ENCODE measurements at regions not wholly inside any gene's neighbourhood (a gene's known extent, or its start where the extent isn't known, plus 50 kb on each side); places are given as distances from the start of the nearest gene placed in this dataset.
"Not testable (repeated sequence)": the region's sequence is repeated elsewhere in the genome, so short reads cannot be mapped to it uniquely, and the experiment has no call there.

DNA sequence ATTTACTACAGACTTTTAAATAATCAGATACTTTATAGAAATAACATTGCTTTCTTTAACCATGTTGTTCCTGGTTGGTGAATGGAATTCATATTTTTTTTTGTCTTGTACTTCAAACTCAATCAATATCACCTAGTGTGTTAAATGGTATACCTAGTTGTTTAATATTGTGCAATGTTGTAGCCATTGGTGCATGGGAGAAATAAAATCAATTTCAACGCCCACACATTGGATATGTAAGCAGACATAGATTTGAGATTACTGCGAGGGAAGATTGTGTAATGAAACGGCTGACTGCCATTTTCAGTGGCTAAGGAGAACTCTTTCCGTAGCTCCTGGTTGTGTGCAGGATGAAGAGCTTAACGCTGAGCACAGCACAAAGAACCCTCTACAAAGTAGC is 626.1 kb downstream of the TMEM182 start:
- no peak for DNase-seq (ENCODE audit: extremely low spot score)
- no peak overlapping the region for H3K27ac ChIP-seq (ENCODE audit: low read depth)
- no peaks in the 10 kb centered on the region for H3K4me1 ChIP-seq (ENCODE audit: insufficient read depth)
- no peak overlapping the region for H3K4me3 ChIP-seq (ENCODE audit: low read depth, low read length)
- no peaks in the 10 kb centered on the region for H3K36me3 ChIP-seq (ENCODE audit: insufficient read depth)
- 88% methylated on average over 5 of the region's 5 CpGs for WGBS

- no peaks in the 10 kb centered on the region for H3K36me3 ChIP-seq (ENCODE audit: insufficient read depth)
- H3K4me1 ChIP-seq (ENCODE audit: insufficient read depth) = no peaks in the 10 kb centered on the region
- H3K27ac ChIP-seq (ENCODE audit: low read depth) = no peak overlapping the region
- DNase-seq (ENCODE audit: extremely low spot score) = no peak
- WGBS = 32% methylated on average over 1 of the region's 1 CpG
- H3K4me3 ChIP-seq (ENCODE audit: low read depth, low read length) = no peak overlapping the region
These were observed 634.3 kb downstream of the TMEM182 start for GRCh38 chr2:103396152-103396551.

GRCh38 chr2:103401621-103402020 is 639.8 kb downstream of the TMEM182 start:
- Histone ChIP-seq H3K36me3 (ENCODE audit: insufficient read depth) (no peaks in the 10 kb centered on the region), H3K4me1 (ENCODE audit: insufficient read depth) (no peaks in the 10 kb centered on the region), H3K27ac (ENCODE audit: low read depth) (no peak overlapping the region), H3K4me3 (ENCODE audit: low read depth, low read length) (no peak overlapping the region)
- peak; percentile 15 for DNase-seq (ENCODE audit: extremely low spot score)
- WGBS = 11% methylated on average over 4 of the region's 4 CpGs

DNA sequence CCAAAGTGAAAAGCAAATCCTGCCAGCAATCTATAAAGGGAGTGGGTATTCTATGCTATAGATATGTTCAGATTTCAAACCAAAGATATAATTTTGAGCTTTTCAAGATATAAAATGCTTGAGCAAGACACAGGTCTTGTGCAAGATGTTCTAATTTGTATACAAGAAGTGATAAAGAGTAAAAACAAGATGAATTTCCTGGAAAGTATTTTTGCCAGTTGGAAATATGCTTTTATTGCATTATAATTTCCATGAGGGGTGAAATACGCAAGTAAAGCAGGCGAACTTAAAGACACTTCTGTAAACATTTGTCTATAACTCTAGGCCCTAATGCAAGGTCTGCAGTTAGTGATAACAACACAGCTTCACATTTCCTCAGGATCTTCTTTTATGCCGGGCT is 640.5 kb downstream of the TMEM182 start:
- no peaks in the 10 kb centered on the region for H3K36me3 ChIP-seq (ENCODE audit: insufficient read depth)
- 69% methylated on average over 3 of the region's 3 CpGs for WGBS
- DNase-seq (ENCODE audit: extremely low spot score) = no peak
- no peaks in the 10 kb centered on the region for H3K4me1 ChIP-seq (ENCODE audit: insufficient read depth)
- H3K4me3 ChIP-seq (ENCODE audit: low read depth, low read length) = no peak overlapping the region
- no peak overlapping the region for H3K27ac ChIP-seq (ENCODE audit: low read depth)

DNA sequence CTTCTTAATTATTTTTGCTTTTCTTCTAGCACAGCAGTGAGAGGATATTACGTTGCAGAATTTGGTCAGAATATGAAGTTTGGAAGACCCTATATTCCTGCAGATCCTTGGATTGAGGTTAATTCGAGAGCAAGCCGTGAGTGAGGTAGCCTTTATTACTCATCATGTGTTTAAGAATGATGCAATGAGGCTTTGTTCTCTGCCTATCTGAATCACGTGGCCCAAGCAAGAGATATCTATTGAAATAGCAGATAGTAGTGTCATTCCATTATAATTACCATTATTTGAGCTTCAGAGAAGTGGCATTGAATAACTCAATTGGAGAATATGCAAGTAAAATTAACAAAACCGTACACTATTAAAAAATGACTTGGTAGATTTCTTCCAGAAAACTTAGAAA is 641.1 kb downstream of the TMEM182 start:
- no peak overlapping the region for H3K27ac ChIP-seq (ENCODE audit: low read depth)
- H3K36me3 ChIP-seq (ENCODE audit: insufficient read depth) = no peaks in the 10 kb centered on the region
- 84% methylated on average over 5 of the region's 5 CpGs for WGBS
- no peaks in the 10 kb centered on the region for H3K4me1 ChIP-seq (ENCODE audit: insufficient read depth)
- no peak overlapping the region for H3K4me3 ChIP-seq (ENCODE audit: low read depth, low read length)
- no peak for DNase-seq (ENCODE audit: extremely low spot score)

- H3K4me3 ChIP-seq (ENCODE audit: low read depth, low read length); H3K27ac ChIP-seq (ENCODE audit: low read depth); H3K4me1 ChIP-seq (ENCODE audit: insufficient read depth); H3K36me3 ChIP-seq (ENCODE audit: insufficient read depth); DNase-seq (ENCODE audit: extremely low spot score): not testable (repeated sequence)
- 92% methylated on average over 5 of the region's 5 CpGs for WGBS
These were observed 641.6 kb downstream of the TMEM182 start for GRCh38 chr2:103403388-103403787.

GRCh38 chr2:103410221-103410620 is 648.4 kb downstream of the TMEM182 start:
- 90% methylated on average over 4 of the region's 4 CpGs for WGBS

DNA sequence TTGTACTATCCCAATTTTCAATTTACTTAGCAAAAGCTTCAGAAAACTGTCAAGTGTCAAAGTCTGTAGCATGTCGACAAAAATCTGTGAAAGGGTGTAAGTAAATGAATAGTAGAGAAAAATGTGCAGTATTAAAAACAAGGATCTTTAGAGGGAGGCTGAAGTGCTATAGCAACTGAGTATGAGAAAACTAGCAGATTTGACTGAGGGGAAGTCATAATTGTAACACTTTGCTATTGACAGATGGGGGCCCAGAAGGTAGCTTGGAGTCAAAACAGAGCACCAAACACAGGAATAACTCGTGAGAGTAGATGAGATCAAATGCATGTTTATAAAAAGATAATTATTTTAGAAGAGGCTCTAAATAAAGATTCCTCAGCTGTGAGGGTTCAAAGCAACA is 657.7 kb downstream of the TMEM182 start:
- no peak for DNase-seq (ENCODE audit: extremely low spot score)
- WGBS = 70% methylated on average over 2 of the region's 2 CpGs

More at GRCh38 chr2:103410221-103410620, 648.4 kb downstream of the TMEM182 start:
- Histone ChIP-seq H3K36me3 (ENCODE audit: insufficient read depth) (no peaks in the 10 kb centered on the region), H3K27ac (ENCODE audit: low read depth) (no peak overlapping the region), H3K4me1 (ENCODE audit: insufficient read depth) (no peaks in the 10 kb centered on the region), H3K4me3 (ENCODE audit: low read depth, low read length) (no peak overlapping the region)
- no peak for DNase-seq (ENCODE audit: extremely low spot score)

GRCh38 chr2:103423100-103423499 is 661.3 kb downstream of the TMEM182 start:
- 88% methylated on average over 2 of the region's 2 CpGs for WGBS
- H3K27ac ChIP-seq (ENCODE audit: low read depth) = no peak overlapping the region
- H3K36me3 ChIP-seq (ENCODE audit: insufficient read depth) = no peaks in the 10 kb centered on the region
- no peak overlapping the region for H3K4me3 ChIP-seq (ENCODE audit: low read depth, low read length)
- no peaks in the 10 kb centered on the region for H3K4me1 ChIP-seq (ENCODE audit: insufficient read depth)
- no peak for DNase-seq (ENCODE audit: extremely low spot score)

More for the DNA sequence above, 657.7 kb downstream of the TMEM182 start:
- H3K27ac ChIP-seq (ENCODE audit: low read depth) = no peak overlapping the region
- H3K4me3 ChIP-seq (ENCODE audit: low read depth, low read length) = no peak overlapping the region
- no peaks in the 10 kb centered on the region for H3K36me3 ChIP-seq (ENCODE audit: insufficient read depth)
- no peaks in the 10 kb centered on the region for H3K4me1 ChIP-seq (ENCODE audit: insufficient read depth)

DNA sequence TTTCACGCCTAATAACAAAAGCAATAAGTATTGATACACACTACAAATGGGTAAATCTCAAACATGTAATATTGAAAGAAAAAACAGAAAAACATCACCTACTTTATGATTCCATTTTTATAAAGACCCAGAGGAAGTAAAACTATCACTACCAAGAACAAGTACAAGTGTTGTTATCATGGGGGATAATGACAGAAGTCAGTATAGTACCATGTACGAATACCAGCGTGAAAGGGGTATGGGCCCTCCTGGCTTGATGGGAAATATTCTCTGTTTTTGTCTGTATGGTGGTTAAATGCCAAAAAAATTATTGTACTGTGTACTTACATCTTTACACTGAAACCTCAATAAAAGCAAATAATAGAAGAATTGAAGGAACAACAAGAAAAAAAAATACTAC is 665.7 kb downstream of the TMEM182 start:
- 96% methylated on average over 3 of the region's 3 CpGs for WGBS
- no peak overlapping the region for H3K4me3 ChIP-seq (ENCODE audit: low read depth, low read length)

GRCh38 chr2:103430191-103430590 is 668.4 kb downstream of the TMEM182 start:
- no peak for DNase-seq (ENCODE audit: extremely low spot score)
- Histone ChIP-seq H3K4me1 (ENCODE audit: insufficient read depth) (no peaks in the 10 kb centered on the region), H3K36me3 (ENCODE audit: insufficient read depth) (no peaks in the 10 kb centered on the region), H3K27ac (ENCODE audit: low read depth) (no peak overlapping the region), H3K4me3 (ENCODE audit: low read depth, low read length) (no peak overlapping the region)
- WGBS = 45% methylated on average over 6 of the region's 6 CpGs

More for the DNA sequence above, 665.7 kb downstream of the TMEM182 start:
- Histone ChIP-seq H3K27ac (ENCODE audit: low read depth) (no peak overlapping the region), H3K4me1 (ENCODE audit: insufficient read depth) (no peaks in the 10 kb centered on the region), H3K36me3 (ENCODE audit: insufficient read depth) (no peaks in the 10 kb centered on the region)
- DNase-seq (ENCODE audit: extremely low spot score) = no peak

DNA sequence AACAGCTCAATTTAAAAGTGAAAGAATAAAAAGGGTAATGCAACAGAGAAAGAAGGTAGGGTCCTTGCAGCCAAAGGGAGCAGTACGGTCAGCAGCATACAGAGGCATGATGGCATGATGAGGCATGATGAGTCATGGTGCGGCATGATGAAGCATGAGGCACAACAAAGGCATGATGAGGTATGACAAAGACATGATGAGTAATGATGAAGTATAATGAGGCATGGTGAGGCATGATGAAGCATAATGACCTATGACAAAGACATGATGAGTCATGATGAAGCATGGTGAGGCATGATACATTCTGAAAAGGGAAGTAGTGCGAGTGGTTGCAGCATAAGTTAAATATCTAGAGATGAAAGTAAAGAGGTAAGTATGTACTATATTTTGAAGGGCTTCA is 673.2 kb downstream of the TMEM182 start:
- Histone ChIP-seq H3K4me1 (ENCODE audit: insufficient read depth) (no peaks in the 10 kb centered on the region), H3K4me3 (ENCODE audit: low read depth, low read length) (no peak overlapping the region), H3K36me3 (ENCODE audit: insufficient read depth) (no peaks in the 10 kb centered on the region), H3K27ac (ENCODE audit: low read depth) (no peak overlapping the region)
- no peak for DNase-seq (ENCODE audit: extremely low spot score)
- 83% methylated on average over 3 of the region's 3 CpGs for WGBS

- WGBS = 85% methylated on average over 3 of the region's 3 CpGs
- H3K4me3 ChIP-seq (ENCODE audit: low read depth, low read length) = no peak overlapping the region
- no peaks in the 10 kb centered on the region for H3K4me1 ChIP-seq (ENCODE audit: insufficient read depth)
- DNase-seq (ENCODE audit: extremely low spot score) = no peak
- no peak overlapping the region for H3K27ac ChIP-seq (ENCODE audit: low read depth)
- no peaks in the 10 kb centered on the region for H3K36me3 ChIP-seq (ENCODE audit: insufficient read depth)
These were observed 675.3 kb downstream of the TMEM182 start for GRCh38 chr2:103437161-103437560.

DNA sequence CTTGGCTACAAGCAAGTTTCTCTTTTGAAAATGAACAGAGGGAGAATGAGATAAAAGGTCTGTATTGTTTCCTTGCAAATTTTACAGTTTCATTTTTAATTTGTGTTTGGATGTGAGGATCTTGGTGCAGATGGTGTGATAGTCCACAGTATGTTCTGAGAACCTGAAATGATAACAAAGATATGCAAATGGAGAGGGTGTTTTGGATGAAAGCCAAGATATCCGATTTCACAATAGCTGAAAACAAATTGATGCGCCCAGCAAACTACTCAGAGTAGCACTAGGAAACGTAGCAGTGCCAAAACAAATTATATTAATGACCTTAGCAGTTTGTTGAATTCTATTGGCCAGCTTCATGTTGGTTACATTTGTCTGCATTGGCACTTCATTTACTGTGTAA is 683.5 kb downstream of the TMEM182 start:
- DNase-seq (ENCODE audit: extremely low spot score) = no peak
- no peaks in the 10 kb centered on the region for H3K36me3 ChIP-seq (ENCODE audit: insufficient read depth)
- H3K4me1 ChIP-seq (ENCODE audit: insufficient read depth) = no peaks in the 10 kb centered on the region
- H3K4me3 ChIP-seq (ENCODE audit: low read depth, low read length) = no peak overlapping the region
- WGBS = 32% methylated on average over 3 of the region's 3 CpGs
- no peak overlapping the region for H3K27ac ChIP-seq (ENCODE audit: low read depth)

DNA sequence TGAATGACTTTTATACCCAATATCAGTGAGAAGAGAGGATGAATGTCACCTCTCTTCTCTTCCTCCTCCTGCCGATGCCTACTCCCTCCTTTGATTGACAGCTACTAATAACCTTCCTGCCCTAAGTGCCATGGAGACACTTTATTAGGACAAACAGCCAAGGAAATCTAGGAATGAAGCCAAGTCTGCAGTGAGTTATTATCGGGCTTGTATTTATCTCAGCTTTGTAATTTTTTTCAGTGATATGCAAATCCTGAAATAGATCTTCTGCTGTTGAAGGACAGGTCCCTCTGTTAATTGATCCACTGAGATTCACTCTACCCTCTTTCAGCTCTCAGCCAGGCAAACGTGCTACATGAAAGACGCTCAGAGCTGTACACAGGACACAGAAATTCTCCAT is 686.7 kb downstream of the TMEM182 start:
- WGBS = 26% methylated on average over 4 of the region's 4 CpGs

More for the DNA sequence above, 686.7 kb downstream of the TMEM182 start:
- no peaks in the 10 kb centered on the region for H3K36me3 ChIP-seq (ENCODE audit: insufficient read depth)
- no peak overlapping the region for H3K4me3 ChIP-seq (ENCODE audit: low read depth, low read length)
- no peak for DNase-seq (ENCODE audit: extremely low spot score)
- H3K27ac ChIP-seq (ENCODE audit: low read depth) = no peak overlapping the region
- H3K4me1 ChIP-seq (ENCODE audit: insufficient read depth) = no peaks in the 10 kb centered on the region

Measured in urinary bladder (tissue), 3 donors.